OCI-LY1 (cell line): ENCODE measurements at regions not wholly inside any gene's neighbourhood (a gene's known extent, or its start where the extent isn't known, plus 50 kb on each side); places are given as distances from the start of the nearest gene placed in this dataset.
A peak's percentile ranks its signal among the peaks of the same experiment; 100 is the strongest.

ENCODE experiments used
- CTCF ChIP-seq: fragments of 200-600 bp; sonication (generic), shearing (Covaris generic); IDR thresholded peaks from 2 replicates; pipeline ENCODE4 v1.5.1; 2017; ENCODE audit warnings: mild to moderate bottlenecking, antibody characterized with exemption, low read length, moderate library complexity, mixed read lengths
- EZH2 ChIP-seq: fragments of 200-600 bp; sonication (generic), shearing (Covaris generic); IDR thresholded peaks from 2 replicates; pipeline ENCODE4 v1.8.0; 2017; ENCODE audit warnings: borderline replicate concordance, mixed run types, mild to moderate bottlenecking, antibody characterized with exemption, low read length, moderate library complexity, mixed read lengths

GRCh38 chr15:25933456-25934158 is 70.5 kb upstream of the ATP10A start:
- TF ChIP-seq CTCF (peak; percentile 43), EZH2 (no peak)
